NCI-H1436 treated with DMSO at 0.1 percent for 48 hours (cell line): ENCODE measurements at regions not wholly inside any gene's neighbourhood (a gene's known extent, or its start where the extent isn't known, plus 50 kb on each side); places are given as distances from the start of the nearest gene placed in this dataset.

Experiments used
- DNase-seq: peaks from one replicate; lab custom pipeline; 2025; lab: John Stamatoyannopoulos, UW

GRCh38 chr3:124602980-124603627 is 127.1 kb upstream of the UMPS start:
- DNase-seq = no peak

DNA sequence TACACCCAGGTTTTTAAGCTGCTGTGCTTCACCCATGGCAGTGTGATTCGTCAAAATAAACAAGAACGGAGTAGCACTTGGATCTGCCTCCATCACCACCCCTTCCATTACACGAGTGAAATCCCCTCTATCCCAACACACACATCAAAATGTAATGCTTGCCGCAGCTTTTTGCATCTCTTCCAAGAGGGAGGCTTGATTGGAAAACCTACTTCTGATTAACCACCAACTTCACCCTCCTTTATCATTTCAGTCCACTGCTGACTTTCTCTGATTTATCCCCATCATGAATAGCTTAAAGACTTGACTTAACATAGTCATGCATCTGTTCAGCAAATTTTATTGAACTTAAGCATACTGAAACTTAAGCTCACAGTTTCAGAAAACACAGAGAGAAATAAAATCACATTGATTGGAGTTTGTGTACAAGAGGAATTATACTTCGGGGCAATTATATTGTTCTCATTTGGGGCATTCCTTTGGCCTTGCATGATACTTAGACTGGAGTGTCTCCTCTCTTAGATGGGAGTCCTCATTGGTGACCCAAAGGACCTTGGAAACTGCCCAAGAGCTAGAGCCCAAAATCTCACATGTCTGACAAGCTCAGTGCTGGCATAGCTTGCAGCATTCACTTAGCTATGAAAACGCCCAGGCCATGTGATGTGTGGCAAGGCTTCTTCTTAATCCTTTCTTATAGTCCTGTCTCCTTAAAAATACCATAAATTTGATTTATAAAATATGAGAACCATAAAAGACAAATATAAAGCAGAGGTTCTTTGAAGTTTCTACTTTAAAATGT is 124.3 kb upstream of the UMPS start:
- no peak for DNase-seq

DNA sequence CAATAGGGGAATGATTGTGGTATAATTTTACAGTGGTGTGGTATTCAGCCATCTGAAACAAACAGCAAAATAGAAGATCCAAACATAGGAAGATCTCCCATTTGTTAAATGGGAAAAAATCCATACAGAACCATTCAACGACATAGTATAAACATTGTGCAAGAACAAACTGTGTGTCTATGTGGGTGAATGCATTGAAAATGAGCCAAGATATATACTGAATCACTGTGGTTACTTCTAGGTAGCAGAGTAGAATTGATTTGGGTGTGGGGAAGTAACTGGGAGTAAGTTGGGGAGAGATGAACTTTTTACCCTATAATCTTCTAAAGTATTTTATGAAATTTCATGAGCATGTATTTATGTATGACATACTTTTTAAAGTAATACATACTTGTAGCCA is 123.1 kb upstream of the UMPS start:
- no peak for DNase-seq

DNA sequence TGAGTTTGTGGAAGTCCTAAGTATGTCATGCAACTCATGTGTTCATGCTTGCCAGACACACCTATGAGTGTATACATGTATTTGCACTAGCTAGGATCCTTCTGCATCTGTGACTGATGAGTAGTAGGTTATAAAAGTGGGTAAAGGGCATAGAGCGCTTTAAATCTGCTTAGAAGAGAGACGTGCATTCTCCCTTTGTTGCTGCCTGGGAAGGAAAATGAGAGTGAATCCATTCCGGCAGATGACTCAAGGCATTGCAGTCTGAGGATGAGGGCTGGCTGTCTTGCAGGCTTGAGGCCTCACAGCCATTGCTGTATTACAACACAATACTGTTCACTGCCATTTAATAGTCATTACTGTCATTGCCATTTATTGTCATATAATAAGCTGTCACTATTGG is 120.8 kb upstream of the UMPS start:
- no peak for DNase-seq

DNA sequence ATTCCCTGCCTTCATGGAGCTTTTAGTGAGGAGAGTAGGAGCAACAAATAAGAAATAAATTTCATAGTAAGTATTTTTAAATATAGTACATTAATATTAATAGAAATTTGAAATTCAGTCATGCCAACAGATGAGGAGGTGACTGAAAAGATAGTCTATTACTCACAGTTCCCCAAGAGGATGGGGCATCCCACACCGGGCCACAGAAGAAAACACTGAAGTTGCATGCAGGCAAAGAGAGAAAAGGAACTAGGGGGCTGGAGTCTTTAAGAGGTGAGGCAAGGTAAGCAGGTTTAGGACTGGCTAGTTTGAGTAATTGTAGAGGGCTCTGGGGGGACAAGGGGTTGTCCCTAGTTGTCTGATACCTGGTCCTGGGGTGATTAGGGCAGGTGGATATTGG is 120.1 kb upstream of the UMPS start:
- no peak for DNase-seq

GRCh38 chr3:124611520-124611919 is 118.7 kb upstream of the UMPS start:
- DNase-seq = no peak

GRCh38 chr3:124615896-124616543 is 114.2 kb upstream of the UMPS start:
- no peak for DNase-seq

DNA sequence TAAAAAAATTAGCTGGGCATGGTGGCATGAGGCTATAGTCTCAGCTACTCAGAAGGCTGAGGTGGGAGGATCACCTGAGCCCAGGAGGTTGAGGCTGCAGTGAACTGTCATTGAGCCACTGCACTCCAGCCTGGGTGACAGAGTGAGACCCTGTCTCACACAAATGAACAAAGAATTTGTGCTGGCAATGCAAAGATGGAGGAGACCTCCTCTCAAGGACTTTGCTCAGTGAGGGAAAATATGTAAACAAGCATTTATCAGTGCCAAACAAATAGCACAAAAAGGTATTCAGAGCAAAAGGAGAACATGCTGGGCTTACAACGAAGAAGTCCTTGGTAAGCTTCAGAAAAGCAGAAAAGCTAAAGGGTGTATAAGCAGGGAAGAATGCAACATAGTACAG is 113.1 kb upstream of the UMPS start:
- DNase-seq = no peak

- no peak for DNase-seq
These were observed 110.2 kb upstream of the UMPS start for GRCh38 chr3:124619887-124620599.

- no peak for DNase-seq
These were observed 109.6 kb upstream of the UMPS start for GRCh38 chr3:124620600-124621063.

DNA sequence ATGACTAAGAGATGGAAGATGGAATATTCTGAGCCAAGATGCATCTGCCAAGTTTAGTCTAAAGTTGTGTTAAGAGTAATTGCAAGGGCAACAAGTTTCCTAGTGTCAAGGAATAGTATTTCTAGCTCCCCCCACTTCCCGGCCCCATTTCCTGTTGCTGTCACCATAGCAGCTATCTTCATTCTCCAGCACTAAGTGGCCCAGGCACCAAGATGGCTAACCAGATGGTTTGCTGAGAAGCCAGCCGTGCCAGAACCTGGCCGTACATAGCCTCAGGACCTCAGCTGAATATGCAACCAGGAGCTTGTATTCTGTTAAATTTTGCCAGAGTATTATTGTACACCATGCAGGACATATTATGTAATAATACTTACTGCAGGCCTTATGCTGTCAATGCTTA is 108.8 kb upstream of the UMPS start:
- DNase-seq = no peak

- DNase-seq = no peak
These were observed 105.2 kb upstream of the UMPS start for GRCh38 chr3:124625074-124625473.

DNA sequence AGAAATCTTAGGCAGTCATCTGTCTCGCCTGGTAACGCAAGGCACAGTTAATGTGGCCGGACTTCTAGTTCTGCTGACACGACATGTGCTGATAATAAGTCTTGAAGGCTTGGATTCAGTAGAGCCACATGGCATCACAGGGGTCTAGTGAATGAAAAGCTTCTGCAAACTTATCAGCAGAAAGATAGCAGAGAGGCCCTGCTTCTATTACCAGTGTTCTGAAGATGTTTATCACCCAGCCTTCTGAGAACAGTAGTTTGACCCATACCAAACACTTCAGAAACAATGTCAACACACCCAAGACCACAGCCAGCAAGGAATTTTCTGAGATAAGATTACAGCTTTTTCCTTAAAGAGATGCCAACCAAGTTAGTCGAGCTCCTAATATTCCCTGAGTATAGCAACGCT is 102.7 kb upstream of the UMPS start:
- DNase-seq = no peak

DNA sequence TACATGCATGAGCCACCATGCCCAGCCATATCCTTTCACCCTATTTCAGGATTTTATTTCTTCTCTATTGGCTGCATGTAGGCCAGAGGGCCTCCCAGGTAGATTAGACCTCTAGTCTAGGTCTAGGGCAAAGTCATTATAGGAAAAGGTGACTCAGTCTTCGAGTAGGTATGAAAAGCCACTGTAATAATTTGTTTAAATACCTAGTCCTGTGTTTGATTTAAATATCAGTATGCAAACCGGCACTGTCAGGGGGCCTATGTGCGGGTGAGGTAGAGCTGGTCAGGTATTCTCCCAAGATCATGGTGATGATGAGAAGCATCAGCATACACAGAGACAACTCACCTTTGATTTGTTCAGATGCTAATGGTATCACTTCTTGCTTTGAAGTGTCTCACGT is 101.4 kb upstream of the UMPS start:
- no peak for DNase-seq

DNA sequence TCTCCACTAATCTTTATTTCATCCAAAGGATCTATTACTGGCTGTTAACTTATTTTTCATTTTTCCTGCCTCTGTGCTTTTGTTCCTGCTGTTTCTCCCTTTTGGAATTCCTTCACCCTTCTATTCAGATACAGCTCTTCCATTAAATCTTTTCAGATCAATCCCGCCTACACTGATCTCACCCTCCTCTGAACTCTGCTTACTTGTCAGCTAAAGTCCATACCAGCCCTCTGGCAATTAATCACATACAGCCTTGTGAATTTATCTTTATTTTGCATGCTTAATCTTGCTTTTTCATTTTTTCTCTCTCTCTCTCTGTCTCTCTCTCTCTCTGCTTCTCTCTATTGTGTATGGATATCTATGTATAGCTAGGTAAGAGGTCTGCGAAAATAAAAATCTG is 100.8 kb upstream of the UMPS start:
- no peak for DNase-seq

GRCh38 chr3:124630960-124631359 is 99.3 kb upstream of the UMPS start:
- DNase-seq = no peak

- no peak for DNase-seq
These were observed 98.5 kb upstream of the UMPS start for GRCh38 chr3:124631727-124632126.

GRCh38 chr3:124632566-124633140 is 97.6 kb upstream of the UMPS start:
- DNase-seq = no peak

- DNase-seq = no peak
These were observed 96.7 kb upstream of the UMPS start for GRCh38 chr3:124633524-124633923.

DNA sequence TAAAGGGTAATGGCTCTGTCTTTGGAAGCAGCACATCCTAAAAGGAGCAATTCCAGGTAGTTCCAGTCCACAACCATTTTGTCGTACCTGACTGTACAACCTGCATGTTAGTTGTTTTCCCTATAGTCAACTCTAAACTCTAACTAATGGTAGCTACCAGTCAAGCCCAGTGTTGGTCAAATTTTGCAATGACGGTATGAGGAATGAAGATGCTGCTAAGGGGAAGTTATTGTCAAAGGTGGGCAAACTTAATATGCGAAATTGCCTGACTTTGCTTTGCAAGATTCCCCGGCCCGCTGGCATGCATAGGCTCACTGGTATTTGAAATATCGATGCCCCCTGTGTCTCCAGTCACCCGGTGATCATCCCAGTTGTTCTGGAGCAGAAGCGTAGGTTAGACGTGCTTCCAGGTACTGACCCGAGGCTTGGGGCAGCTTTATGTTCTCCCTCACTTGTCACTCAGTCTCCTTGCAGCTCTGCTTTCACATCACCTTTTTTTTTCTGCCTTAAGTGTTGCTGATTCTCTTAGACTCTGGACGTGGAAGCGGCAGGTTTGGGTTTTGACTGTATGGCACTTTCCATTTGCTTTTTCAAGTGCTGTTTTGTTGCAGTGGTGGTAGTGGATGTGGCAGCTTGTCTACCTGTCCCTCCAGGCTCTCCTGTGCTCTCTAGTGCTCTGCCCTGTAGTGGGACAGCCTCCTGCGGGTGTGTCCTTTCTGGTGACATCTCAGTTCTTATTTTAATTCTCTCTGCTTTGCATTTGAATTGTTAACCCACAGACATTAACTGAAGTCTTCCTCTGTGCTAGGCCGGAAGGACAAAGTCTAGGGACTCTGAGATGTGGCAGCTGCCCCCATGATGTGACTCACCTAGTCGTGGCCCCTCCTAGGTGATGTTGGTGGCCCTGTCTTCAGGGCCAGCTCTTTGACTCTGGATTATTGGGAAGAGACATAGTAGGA is 95.8 kb upstream of the UMPS start:
- DNase-seq = no peak

DNA sequence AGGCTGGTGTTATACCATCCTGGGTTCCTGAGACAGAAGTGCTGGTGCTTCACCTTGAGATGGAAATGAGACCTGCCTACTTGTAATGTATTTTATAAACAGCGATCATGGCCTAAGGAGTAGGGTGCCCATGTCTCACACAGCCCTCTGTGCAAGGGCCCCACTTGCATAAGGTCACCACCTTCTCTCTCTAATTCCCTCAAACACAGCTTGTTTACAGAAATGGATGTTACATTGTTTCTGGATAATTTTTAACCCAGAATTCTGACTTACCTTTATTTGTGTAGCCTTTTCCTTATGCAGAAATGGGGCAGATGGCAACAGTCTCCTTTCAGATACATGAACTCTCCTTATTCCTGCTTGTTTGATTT is 95.1 kb upstream of the UMPS start:
- no peak for DNase-seq
